SU-DHL-6 (cell line): ENCODE measurements at regions not wholly inside any gene's neighbourhood (a gene's known extent, or its start where the extent isn't known, plus 50 kb on each side); places are given as distances from the start of the nearest gene placed in this dataset.

Source experiments
- EZH2phosphoT487 ChIP-seq: fragments of 200-600 bp; sonication (generic), shearing (Covaris generic); conservative IDR thresholded peaks from 2 replicates; pipeline ENCODE4 v1.6.1; 2018; ENCODE audit warnings: mild to moderate bottlenecking, antibody characterized with exemption, low read length, moderate library complexity, mixed read lengths
- TF ChIP-seq, protein P1 (sequence below): fragments of 200-600 bp; sonication (generic); IDR thresholded peaks from one replicate; pipeline ENCODE4 v1.5.1; 2017; ENCODE audit warnings: antibody characterized with exemption, mild to moderate bottlenecking, low read length, moderate library complexity; ENCODE audit not compliant: insufficient read depth, poor library complexity, severe bottlenecking

DNA sequence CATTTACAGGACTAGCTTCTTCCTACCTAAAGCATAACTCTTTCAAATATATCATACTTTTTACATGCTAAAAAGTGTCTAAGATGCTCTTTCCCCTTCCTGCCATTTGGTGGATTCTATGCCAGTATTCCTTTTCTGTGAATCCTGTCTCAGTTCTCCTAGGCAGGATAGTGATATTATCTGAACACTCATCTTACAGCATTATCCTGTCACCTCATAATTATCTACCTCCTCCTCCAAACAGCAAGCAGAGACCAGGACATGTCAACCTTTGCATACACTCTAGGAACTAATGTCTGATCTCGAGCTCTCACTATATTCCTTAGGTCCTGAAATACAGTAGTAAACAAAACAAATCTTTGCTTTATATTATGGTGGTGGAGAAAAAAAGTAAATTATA lies 275.5 kb downstream of the FAM181B start:
- TF ChIP-seq, protein P1, sequence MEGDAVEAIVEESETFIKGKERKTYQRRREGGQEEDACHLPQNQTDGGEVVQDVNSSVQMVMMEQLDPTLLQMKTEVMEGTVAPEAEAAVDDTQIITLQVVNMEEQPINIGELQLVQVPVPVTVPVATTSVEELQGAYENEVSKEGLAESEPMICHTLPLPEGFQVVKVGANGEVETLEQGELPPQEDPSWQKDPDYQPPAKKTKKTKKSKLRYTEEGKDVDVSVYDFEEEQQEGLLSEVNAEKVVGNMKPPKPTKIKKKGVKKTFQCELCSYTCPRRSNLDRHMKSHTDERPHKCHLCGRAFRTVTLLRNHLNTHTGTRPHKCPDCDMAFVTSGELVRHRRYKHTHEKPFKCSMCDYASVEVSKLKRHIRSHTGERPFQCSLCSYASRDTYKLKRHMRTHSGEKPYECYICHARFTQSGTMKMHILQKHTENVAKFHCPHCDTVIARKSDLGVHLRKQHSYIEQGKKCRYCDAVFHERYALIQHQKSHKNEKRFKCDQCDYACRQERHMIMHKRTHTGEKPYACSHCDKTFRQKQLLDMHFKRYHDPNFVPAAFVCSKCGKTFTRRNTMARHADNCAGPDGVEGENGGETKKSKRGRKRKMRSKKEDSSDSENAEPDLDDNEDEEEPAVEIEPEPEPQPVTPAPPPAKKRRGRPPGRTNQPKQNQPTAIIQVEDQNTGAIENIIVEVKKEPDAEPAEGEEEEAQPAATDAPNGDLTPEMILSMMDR, result no peak
- TF ChIP-seq EZH2phosphoT487, result no peak
